Small intestine (tissue), 7 donors: ENCODE measurements at regions not wholly inside any gene's neighbourhood (a gene's known extent, or its start where the extent isn't known, plus 50 kb on each side); places are given as distances from the start of the nearest gene placed in this dataset.

ENCODE experiments used
- DNase-seq, 2 donors: peaks; one replicate each; pipeline versions ENCODE4 v3.0.0 to v3.0.0-alpha.2; 2013
- FAIRE-seq: peaks from 2 replicates; lab custom pipeline; 2012; peaks lifted over from hg19 to GRCh38; lab: Jason Lieb, UNC
- H3K27ac ChIP-seq, 3 donors: one replicate each; pipeline ENCODE4 v1.5.1; 2013; ENCODE audit warnings: low read length in 2 of 3, mild to moderate bottlenecking in 2 of 3, control low read depth in 1 of 3, inconsistent platforms in 1 of 3, low read depth in 1 of 3, moderate library complexity in 1 of 3
- H3K27me3 ChIP-seq, 3 donors: one replicate each; pipeline ENCODE4 v1.6.1; 2013; ENCODE audit warnings: low read length in 3 of 3, inconsistent platforms in 1 of 3; ENCODE audit not compliant: control insufficient read depth in 3 of 3, insufficient read depth in 3 of 3
- H3K36me3 ChIP-seq, 3 donors: one replicate each; pipeline ENCODE4 v1.6.1; 2013; ENCODE audit warnings: low read length in 3 of 3, inconsistent platforms in 1 of 3, low read depth in 1 of 3, mild to moderate bottlenecking in 1 of 3, moderate library complexity in 1 of 3; ENCODE audit not compliant: control insufficient read depth in 3 of 3, insufficient read depth in 2 of 3
- H3K4me1 ChIP-seq, 3 donors: one replicate each; pipeline ENCODE4 v1.6.1; 2013; ENCODE audit warnings: low read length in 2 of 3, inconsistent platforms in 1 of 3, low read depth in 1 of 3, mild to moderate bottlenecking in 1 of 3, moderate library complexity in 1 of 3; ENCODE audit not compliant: control insufficient read depth in 3 of 3, insufficient read depth in 2 of 3
- H3K4me3 ChIP-seq, 3 donors: one replicate each; pipeline ENCODE4 v1.5.1; 2013; ENCODE audit warnings: low read length in 3 of 3, control low read depth in 1 of 3, inconsistent platforms in 1 of 3, low read depth in 1 of 3, mild to moderate bottlenecking in 1 of 3, moderate library complexity in 1 of 3
- H3K9me3 ChIP-seq, 2 donors: one replicate each; pipeline ENCODE4 v1.6.1; 2013; ENCODE audit warnings: low read depth in 1 of 2, low read length in 1 of 2; ENCODE audit not compliant: control insufficient read depth in 2 of 2, insufficient read depth in 1 of 2
- WGBS, 3 donors: extraction: QIAGEN DNeasy Blood & Tissue Kit; methylation state at CpG; one replicate each; pipeline ENCODE4 v1.1.7; 2013; 5-methylcytosine and 5-hydroxymethylcytosine counted together
- donor health status: healthy with polysubstance abuse.
- donor health status: control.
- donor health status: control.
- donor health status: Bipolar disorder and iron deficiency.
- donor health status: healthy.

DNA sequence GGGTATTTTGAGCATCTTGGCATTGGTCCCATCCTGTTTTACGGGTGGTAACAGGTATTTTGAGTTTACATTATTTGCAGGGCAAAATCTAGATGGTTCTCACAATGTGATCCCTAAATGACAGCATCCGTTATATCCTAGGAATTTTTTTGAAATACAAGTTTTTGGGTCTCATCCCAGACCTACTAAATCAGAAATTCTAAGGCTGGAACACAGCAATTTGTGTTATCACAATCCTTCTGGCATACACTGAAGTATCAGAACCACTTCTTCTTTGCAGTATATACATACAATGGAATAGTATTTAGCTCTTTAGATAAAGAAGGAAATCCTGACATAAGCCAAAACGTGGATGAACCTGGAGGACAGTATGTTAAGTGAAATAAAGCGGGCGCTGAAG is 104.1 kb upstream of the LSM6 start:
- H3K4me1 ChIP-seq, result no peaks in the 10 kb centered on the region
- FAIRE-seq (no peak), DNase-seq (no peak)
- H3K4me3 ChIP-seq, result no peak overlapping the region
- H3K27ac ChIP-seq, result no peak overlapping the region
- 73 to 82% (median 76%) methylated on average over 5 of the region's 5 CpGs for WGBS, 3 donors
- H3K36me3 ChIP-seq, result no peaks in the 10 kb centered on the region
- H3K27me3 ChIP-seq, result no peaks in the 10 kb centered on the region
- H3K9me3 ChIP-seq, result no peaks in the 10 kb centered on the region

DNA sequence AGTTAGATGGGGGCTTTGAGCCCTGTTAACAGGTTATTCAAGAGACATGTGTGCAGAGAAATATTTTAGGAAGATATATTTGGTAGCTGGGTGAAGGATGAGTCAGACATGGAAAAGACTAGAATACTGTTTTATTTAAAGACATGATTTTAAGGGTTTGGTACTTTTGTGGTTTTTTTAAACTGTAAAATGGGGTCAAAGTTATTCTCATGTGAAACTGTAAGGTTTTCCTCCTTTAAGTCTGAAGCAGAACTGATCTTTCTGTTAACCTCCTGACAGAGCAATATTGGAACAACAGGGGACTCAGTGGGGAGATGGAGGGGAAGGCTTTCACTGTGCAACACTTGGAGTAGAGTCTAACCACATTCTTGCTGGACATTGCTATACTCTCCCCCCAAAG is 112.4 kb upstream of the LSM6 start:
- no peak for FAIRE-seq
- H3K9me3 ChIP-seq, result no peaks in the 10 kb centered on the region
- no peak overlapping the region for H3K4me3 ChIP-seq
- no peak for DNase-seq
- no peaks in the 10 kb centered on the region for H3K4me1 ChIP-seq
- H3K27me3 ChIP-seq, result no peaks in the 10 kb centered on the region
- no peak overlapping the region for H3K27ac ChIP-seq
- H3K36me3 ChIP-seq, result no peaks in the 10 kb centered on the region

DNA sequence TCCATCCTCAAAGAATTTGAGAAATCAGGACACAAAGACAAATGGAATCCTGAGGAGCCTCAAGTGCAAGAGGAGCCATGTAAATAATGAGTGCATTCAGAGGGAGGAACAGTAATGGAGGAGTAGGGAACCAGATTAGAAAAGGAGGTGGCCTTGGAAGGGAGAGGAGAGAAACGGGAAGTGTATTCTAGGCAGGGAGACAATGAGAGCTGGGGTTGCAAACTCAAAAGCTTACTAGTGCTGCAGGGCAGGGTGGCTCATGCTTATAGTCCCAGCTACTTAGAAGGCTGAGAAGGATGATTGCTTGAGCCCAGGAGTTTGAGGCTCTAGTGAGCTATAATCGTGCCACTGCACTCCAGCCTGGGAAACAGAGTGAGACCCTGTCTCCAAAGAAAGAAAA is 113.2 kb upstream of the LSM6 start:
- no peak for DNase-seq
- Histone ChIP-seq H3K27ac (no peak overlapping the region), H3K4me1 (no peaks in the 10 kb centered on the region), H3K36me3 (no peaks in the 10 kb centered on the region), H3K9me3 (no peaks in the 10 kb centered on the region), H3K27me3 (no peaks in the 10 kb centered on the region), H3K4me3 (no peak overlapping the region)
- FAIRE-seq, result no peak
- 65 to 75% (median 70%) methylated on average over 2 of the region's 2 CpGs for WGBS, 3 donors

DNA sequence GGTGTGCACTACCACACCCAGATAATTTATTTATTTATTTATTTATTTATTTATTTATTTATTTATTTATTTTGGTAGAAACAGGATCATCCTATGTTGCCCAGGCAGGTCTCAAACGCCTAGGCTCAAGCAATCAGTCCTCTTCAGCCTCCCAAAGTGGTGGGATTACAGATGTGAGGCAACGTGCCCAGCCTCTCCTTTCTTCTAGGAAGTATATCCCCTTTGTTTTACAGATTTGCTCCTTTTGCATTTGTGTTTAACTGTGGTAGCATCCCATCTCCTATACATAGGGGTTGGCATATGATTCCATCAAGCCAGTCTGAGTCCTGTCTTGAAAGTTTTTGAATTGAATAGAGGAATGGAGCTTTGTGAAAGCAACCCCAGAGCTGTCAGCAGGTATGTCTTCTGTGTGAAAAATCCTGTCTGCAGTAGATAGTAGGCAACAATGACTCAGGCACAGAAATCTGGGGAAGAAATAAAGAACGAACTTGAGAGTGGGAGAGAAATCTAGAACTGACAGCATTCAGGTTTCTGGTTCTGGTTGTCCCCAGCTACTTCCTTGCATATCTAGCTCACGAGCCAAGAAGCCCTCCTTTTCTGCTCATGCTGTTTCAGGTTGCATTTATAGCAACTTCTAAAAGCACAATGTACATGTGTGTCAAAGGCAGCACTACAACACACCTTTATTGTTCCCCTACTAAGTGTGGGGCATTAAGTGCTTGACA is 113.7 kb upstream of the LSM6 start:
- Histone ChIP-seq H3K27me3 (no peaks in the 10 kb centered on the region), H3K4me3 (no peak overlapping the region), H3K36me3 (no peaks in the 10 kb centered on the region), H3K9me3 (no peaks in the 10 kb centered on the region), H3K4me1 (no peaks in the 10 kb centered on the region), H3K27ac (no peak overlapping the region)
- no peak for DNase-seq
- 64 to 70% (median 70%) methylated on average over 4 of the region's 4 CpGs for WGBS, 3 donors
- FAIRE-seq, result no peak

DNA sequence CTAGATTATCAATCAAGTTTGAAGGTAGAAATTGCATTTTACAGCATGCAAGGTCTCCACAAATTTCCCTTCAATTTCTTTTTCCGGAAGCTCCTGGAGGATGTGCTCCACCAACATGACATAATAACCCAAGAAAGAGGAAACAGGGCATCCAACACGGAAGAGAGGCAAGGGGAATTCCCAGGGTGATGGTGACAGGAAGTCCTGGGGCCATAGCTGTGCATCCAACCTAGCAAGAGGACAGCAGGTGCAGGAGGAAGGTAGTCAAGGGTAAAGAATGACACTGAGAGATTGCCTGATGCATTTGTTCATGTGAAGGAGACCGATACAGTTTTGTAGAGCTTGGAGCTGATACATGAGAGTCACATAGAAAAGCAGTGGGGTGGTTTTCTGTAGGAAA is 115.7 kb upstream of the LSM6 start:
- peaks cover 0 to 3% (median 0%) of the 10 kb centered on the region in 3 donors for H3K27me3 ChIP-seq
- DNase-seq (no peak), FAIRE-seq (no peak)
- H3K4me1 ChIP-seq, result no peaks in the 10 kb centered on the region
- H3K9me3 ChIP-seq, result no peaks in the 10 kb centered on the region
- WGBS, 3 donors, result 53 to 59% (median 55%) methylated on average over 3 of the region's 3 CpGs
- no peak overlapping the region for H3K4me3 ChIP-seq
- no peaks in the 10 kb centered on the region for H3K36me3 ChIP-seq
- H3K27ac ChIP-seq, result no peak overlapping the region

DNA sequence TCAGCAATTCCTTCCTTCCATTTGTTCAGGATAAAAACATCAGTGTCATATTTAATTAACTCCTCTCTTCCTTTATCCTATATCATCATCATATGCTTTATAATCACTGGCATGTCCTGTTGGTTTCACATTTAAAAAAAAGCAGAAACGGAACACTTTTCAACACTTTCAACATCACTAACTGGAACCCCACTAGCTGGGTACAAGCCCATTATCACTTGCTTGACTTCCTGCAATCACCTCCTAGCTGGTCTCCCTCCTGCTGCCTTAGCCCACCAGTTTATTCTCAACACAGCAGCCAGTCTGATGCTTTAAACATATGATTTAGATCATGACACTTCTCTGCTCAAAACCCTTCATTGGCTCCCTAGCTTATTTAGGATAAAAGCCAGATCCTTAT is 116.4 kb upstream of the LSM6 start:
- FAIRE-seq (no peak), DNase-seq (no peak)
- Histone ChIP-seq H3K4me3 (no peak overlapping the region), H3K9me3 (no peaks in the 10 kb centered on the region), H3K4me1 (no peaks in the 10 kb centered on the region), H3K27me3 (peaks cover 0 to 3% (median 0%) of the 10 kb centered on the region in 3 donors), H3K27ac (no peak overlapping the region), H3K36me3 (no peaks in the 10 kb centered on the region)
- 83 to 87% (median 83%) methylated on average over 1 of the region's 1 CpG for WGBS, 3 donors

DNA sequence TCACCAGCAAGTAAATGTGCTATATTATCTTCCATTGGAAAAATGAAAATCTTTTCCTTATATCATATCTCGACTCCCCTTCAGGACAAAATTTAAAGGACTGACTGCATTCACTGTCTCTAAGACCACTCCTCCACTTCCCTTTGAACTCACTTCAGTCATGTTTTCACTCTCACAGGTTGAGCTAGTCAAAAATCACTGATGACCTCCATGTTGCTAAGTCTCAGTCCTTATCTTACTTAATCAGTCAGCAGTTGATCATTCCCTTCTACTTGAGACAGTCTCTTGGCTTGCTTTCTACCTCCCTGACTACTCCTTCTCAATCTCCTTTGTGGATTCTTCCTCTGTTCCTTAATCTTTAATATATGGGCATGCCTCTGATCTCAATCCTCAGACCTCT is 117.0 kb upstream of the LSM6 start:
- H3K4me3 ChIP-seq, result no peak overlapping the region
- H3K9me3 ChIP-seq, result no peaks in the 10 kb centered on the region
- no peak overlapping the region for H3K27ac ChIP-seq
- DNase-seq (no peak), FAIRE-seq (no peak)
- H3K27me3 ChIP-seq, result peaks cover 0 to 3% (median 0%) of the 10 kb centered on the region in 3 donors
- no peaks in the 10 kb centered on the region for H3K4me1 ChIP-seq
- H3K36me3 ChIP-seq, result no peaks in the 10 kb centered on the region
- 33 to 65% (median 63%) methylated on average over 1 of the region's 1 CpG for WGBS, 3 donors

DNA sequence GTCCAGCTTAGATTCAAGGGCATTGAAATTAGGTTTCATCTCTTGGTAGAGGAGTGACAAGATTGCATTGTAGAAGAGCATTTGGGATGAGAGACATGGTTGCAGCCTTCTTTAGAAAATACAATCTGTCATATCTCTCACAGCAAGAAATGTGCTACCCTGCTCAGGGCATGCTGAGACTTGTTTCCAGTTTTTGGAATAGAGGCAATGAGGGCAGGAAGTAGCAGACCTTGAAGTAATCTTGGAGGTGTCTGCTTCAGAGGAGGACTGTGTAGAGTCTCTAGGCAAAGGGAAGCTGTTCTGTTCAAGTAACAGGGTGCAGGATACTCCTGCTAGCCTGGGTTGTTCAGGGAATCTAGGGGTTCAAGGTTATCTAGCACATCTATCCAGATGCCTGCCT is 116.1 kb upstream of the ZNF827 start:
- Histone ChIP-seq H3K36me3 (no peaks in the 10 kb centered on the region), H3K4me1 (no peaks in the 10 kb centered on the region), H3K9me3 (no peaks in the 10 kb centered on the region), H3K4me3 (no peak overlapping the region), H3K27me3 (peaks cover 0 to 3% (median 0%) of the 10 kb centered on the region in 3 donors), H3K27ac (no peak overlapping the region)
- FAIRE-seq, result no peak
- DNase-seq, result no peak

DNA sequence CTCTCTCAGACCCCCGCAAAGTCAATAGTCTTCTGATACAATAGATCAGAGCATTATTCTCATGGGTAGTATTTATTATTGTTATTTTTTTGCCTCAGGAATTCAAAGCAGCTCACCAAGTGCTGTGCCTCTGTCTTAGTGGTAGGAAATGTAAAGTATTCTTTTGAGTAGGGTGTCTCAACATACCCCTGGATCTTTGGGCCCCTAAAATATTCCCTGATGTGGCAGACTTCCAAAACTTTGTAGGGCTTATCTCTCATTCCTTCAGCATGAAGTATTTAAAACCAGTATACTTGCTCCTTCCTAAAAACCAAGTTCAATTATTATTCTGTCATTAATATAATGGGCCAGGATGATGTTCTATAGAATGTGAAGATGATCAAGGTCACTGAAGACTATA is 115.3 kb upstream of the ZNF827 start:
- WGBS, 3 donors, result 89 to 98% (median 93%) methylated on average over 1 of the region's 1 CpG
- no peak for FAIRE-seq
- Histone ChIP-seq H3K27me3 (peaks cover 0 to 3% (median 0%) of the 10 kb centered on the region in 3 donors), H3K36me3 (no peaks in the 10 kb centered on the region), H3K9me3 (no peaks in the 10 kb centered on the region), H3K4me1 (no peaks in the 10 kb centered on the region), H3K4me3 (no peak overlapping the region), H3K27ac (no peak overlapping the region)
- DNase-seq, result no peak
